WTC11 (cell line): ENCODE measurements at regions not wholly inside any gene's neighbourhood (a gene's known extent, or its start where the extent isn't known, plus 50 kb on each side); places are given as distances from the start of the nearest gene placed in this dataset.
A peak's percentile ranks its signal among the peaks of the same experiment; 100 is the strongest.
"Not testable (repeated sequence)": the region's sequence is repeated elsewhere in the genome, so short reads cannot be mapped to it uniquely, and the experiment has no call there.

ENCODE experiments used
- ATAC-seq: fragments of 200-7000 bp; cut with Tn5 transposase; 2 replicates; pipeline ENCODE4 v1.10.0; 2021; ENCODE audit warnings: mild to moderate bottlenecking, moderate library complexity
- CTCF ChIA-PET: fragments of 300-600 bp; sonication (Branson Sonifier 250); formaldehyde crosslinking; loops from one replicate; lab custom pipeline; 2021; ENCODE audit warnings: antibody characterized with exemption; lab: Charles Lee
- POLR2A ChIA-PET: fragments of 350-600 bp; sonication (Branson Sonifier 250); formaldehyde crosslinking; loops from one replicate; lab custom pipeline; 2021; ENCODE audit warnings: antibody characterized with exemption; lab: Charles Lee
- DNase-seq: peaks from one replicate; pipeline ENCODE4 v3.0.0; 2021; ENCODE audit warnings: low spot score
- H3K27ac Mint-ChIP-seq: 2 replicates; pipeline ENCODE4 v1.8.0; 2021; ENCODE audit warnings: mixed read lengths
- H3K27me3 Mint-ChIP-seq: 2 replicates; pipeline ENCODE4 v1.8.0; 2021; ENCODE audit warnings: low read depth, mild to moderate bottlenecking, moderate library complexity, mixed read lengths
- H3K36me3 Mint-ChIP-seq: 2 replicates; pipeline ENCODE4 v1.8.0; 2021; ENCODE audit warnings: mixed read lengths
- H3K4me1 Mint-ChIP-seq: 2 replicates; pipeline ENCODE4 v1.8.0; 2022; ENCODE audit warnings: mixed read lengths
- H3K4me3 Mint-ChIP-seq: 2 replicates; pipeline ENCODE4 v1.8.0; 2021; ENCODE audit warnings: mild to moderate bottlenecking, moderate library complexity, mixed read lengths
- H3K9me3 Mint-ChIP-seq: 2 replicates; pipeline ENCODE4 v1.8.0; 2021; ENCODE audit warnings: mixed read lengths
- CREM ChIP-seq: sonication (generic); formaldehyde crosslinking; IDR thresholded peaks from 2 replicates; pipeline ENCODE4 v1.8.1; 2022; ENCODE audit warnings: mild to moderate bottlenecking, missing genetic modification reagents, moderate library complexity
- ERG ChIP-seq: fragments of 250-450 bp; sonication (Bioruptor Pico); IDR thresholded peaks from 2 replicates; pipeline ENCODE4 v1.8.0; 2021; ENCODE audit warnings: mild to moderate bottlenecking
- ESRRA ChIP-seq: sonication (generic); formaldehyde crosslinking; IDR thresholded peaks from 2 replicates; pipeline ENCODE4 v1.8.1; 2022; ENCODE audit warnings: mild to moderate bottlenecking, missing genetic modification reagents, borderline replicate concordance
- FOXJ3 ChIP-seq: sonication (generic); formaldehyde crosslinking; IDR thresholded peaks from 2 replicates; pipeline ENCODE4 v1.9.0; 2021; ENCODE audit warnings: missing genetic modification reagents, mild to moderate bottlenecking, borderline replicate concordance
- FOXK1 ChIP-seq: sonication (generic); formaldehyde crosslinking; IDR thresholded peaks from 2 replicates; pipeline ENCODE4 v1.8.0; 2022; ENCODE audit warnings: mild to moderate bottlenecking, moderate library complexity, missing genetic modification reagents
- FOXP1 ChIP-seq: sonication (generic); formaldehyde crosslinking; IDR thresholded peaks from 2 replicates; pipeline ENCODE4 v1.8.0; 2022; ENCODE audit warnings: missing genetic modification reagents, mild to moderate bottlenecking, moderate library complexity, borderline replicate concordance
- JAZF1 ChIP-seq: fragments of 250-450 bp; sonication (Bioruptor Pico); IDR thresholded peaks from 2 replicates; pipeline ENCODE4 v1.9.0; 2021; ENCODE audit warnings: moderate library complexity, mild to moderate bottlenecking, inconsistent platforms
- MXD4 ChIP-seq: fragments of 250-450 bp; sonication (Bioruptor Pico); IDR thresholded peaks from 2 replicates; pipeline ENCODE4 v1.8.0; 2021; ENCODE audit warnings: mild to moderate bottlenecking, moderate library complexity, borderline replicate concordance
- NFE2L1 ChIP-seq: sonication (generic); formaldehyde crosslinking; IDR thresholded peaks from 2 replicates; pipeline ENCODE4 v1.8.1; 2023; ENCODE audit warnings: missing genetic modification reagents
- OVOL2 ChIP-seq: fragments of 250-450 bp; sonication (Bioruptor Pico); IDR thresholded peaks from 2 replicates; pipeline ENCODE4 v1.9.0; 2021; ENCODE audit warnings: mild to moderate bottlenecking, borderline replicate concordance
- SMAD3 ChIP-seq: sonication (generic); formaldehyde crosslinking; IDR thresholded peaks from 2 replicates; pipeline ENCODE4 v1.8.0; 2022; ENCODE audit warnings: missing genetic modification reagents, mild to moderate bottlenecking, borderline replicate concordance
- SOX15 ChIP-seq: fragments of 250-450 bp; sonication (Bioruptor Pico); IDR thresholded peaks from 2 replicates; pipeline ENCODE4 v1.9.0; 2021; ENCODE audit warnings: mild to moderate bottlenecking
- SP1 ChIP-seq: sonication (generic); formaldehyde crosslinking; conservative IDR thresholded peaks from 2 replicates; pipeline ENCODE4 v1.8.1; 2022; ENCODE audit warnings: missing genetic modification reagents
- TEAD1 ChIP-seq: sonication (generic); formaldehyde crosslinking; IDR thresholded peaks from 2 replicates; pipeline ENCODE4 v1.8.0; 2022; ENCODE audit warnings: mild to moderate bottlenecking, missing genetic modification reagents
- ZNF396 ChIP-seq: fragments of 250-450 bp; sonication (Bioruptor Pico); IDR thresholded peaks from 2 replicates; pipeline ENCODE4 v1.8.0; 2021; ENCODE audit warnings: mild to moderate bottlenecking, moderate library complexity, borderline replicate concordance
- ZNF532 ChIP-seq: fragments of 250-450 bp; sonication (Bioruptor Pico); IDR thresholded peaks from 2 replicates; pipeline ENCODE4 v1.9.0; 2021; ENCODE audit warnings: mild to moderate bottlenecking, borderline replicate concordance
- TF ChIP-seq, protein P1 (sequence below): sonication (generic); formaldehyde crosslinking; IDR thresholded peaks from 2 replicates; pipeline ENCODE4 v1.8.1; 2022; ENCODE audit warnings: missing genetic modification reagents, borderline replicate concordance
- TF ChIP-seq, protein P2 (sequence below): sonication (generic); formaldehyde crosslinking; IDR thresholded peaks from 2 replicates; pipeline ENCODE4 v1.8.1; 2022; ENCODE audit warnings: mild to moderate bottlenecking, missing genetic modification reagents, moderate library complexity, borderline replicate concordance

- ATAC-seq: no peak
- H3K27me3 Mint-ChIP-seq: no peaks in the 10 kb centered on the region
- H3K4me3 Mint-ChIP-seq: no peak overlapping the region
- H3K27ac Mint-ChIP-seq: no peak overlapping the region
- H3K4me1 Mint-ChIP-seq: no peaks in the 10 kb centered on the region
- POLR2A ChIA-PET: no interaction called here
- CTCF ChIA-PET: no interaction called here
- TF ChIP-seq, protein P1, sequence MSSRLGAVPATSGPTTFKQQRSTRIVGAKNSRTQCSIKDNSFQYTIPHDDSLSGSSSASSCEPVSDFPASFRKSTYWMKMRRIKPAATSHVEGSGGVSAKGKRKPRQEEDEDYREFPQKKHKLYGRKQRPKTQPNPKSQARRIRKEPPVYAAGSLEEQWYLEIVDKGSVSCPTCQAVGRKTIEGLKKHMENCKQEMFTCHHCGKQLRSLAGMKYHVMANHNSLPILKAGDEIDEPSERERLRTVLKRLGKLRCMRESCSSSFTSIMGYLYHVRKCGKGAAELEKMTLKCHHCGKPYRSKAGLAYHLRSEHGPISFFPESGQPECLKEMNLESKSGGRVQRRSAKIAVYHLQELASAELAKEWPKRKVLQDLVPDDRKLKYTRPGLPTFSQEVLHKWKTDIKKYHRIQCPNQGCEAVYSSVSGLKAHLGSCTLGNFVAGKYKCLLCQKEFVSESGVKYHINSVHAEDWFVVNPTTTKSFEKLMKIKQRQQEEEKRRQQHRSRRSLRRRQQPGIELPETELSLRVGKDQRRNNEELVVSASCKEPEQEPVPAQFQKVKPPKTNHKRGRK (CRISPR knock-in tag): no peak
- TF ChIP-seq, all 79 proteins: peak for 0
- Mint-ChIP-seq H3K36me3 (no peaks in the 10 kb centered on the region), H3K9me3 (peaks cover 17% of the 10 kb centered on the region)
- DNase-seq: no peak
Observed at GRCh38 chr6:86079938-86080337, 437.3 kb upstream of the SYNCRIP start.

- ChIA-PET CTCF (interaction anchor here (0.7 kb wide), 1 partner anchor 148 kb away, joined by 3 read pairs; no protein-coding TSS in a partner anchor), POLR2A (no interaction called here)
- H3K27ac Mint-ChIP-seq: no peak overlapping the region
- no peaks in the 10 kb centered on the region for H3K27me3 Mint-ChIP-seq
- no peaks in the 10 kb centered on the region for H3K4me1 Mint-ChIP-seq
- TF ChIP-seq FOXK1 (CRISPR knock-in tag): no peak
- TF ChIP-seq FOXJ3: no peak
- no peak for TF ChIP-seq CREM
- TF ChIP-seq, all 79 proteins: peak for 0
- Mint-ChIP-seq H3K36me3 (no peaks in the 10 kb centered on the region), H3K4me3 (no peak overlapping the region), H3K9me3 (peaks cover 4% of the 10 kb centered on the region)
- DNase-seq (no peak), ATAC-seq (no peak)
Observed at GRCh38 chr6:86070151-86070550, 427.5 kb upstream of the SYNCRIP start.

DNA sequence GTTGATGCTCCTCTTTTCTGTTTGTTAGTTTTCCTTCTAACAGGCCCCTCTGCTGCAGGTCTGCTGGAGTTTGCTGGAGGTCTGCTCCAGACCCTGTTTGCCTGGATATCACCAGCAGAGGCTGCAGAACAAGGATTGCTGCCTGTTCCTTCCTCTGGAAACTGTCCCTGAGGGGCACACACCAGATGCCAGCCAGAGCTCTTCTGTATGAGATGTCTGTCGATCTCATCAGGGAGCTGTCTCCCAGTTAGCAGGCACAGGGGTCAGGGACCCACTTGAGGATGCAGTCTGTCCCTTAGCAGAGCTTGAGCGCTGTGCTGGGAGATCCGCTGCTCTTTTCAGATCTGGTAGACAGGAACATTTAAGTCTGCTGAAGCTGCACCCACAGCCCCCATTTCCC, 422.3 kb upstream of the SYNCRIP start:
- H3K4me3 Mint-ChIP-seq, H3K27me3 Mint-ChIP-seq, H3K4me1 Mint-ChIP-seq, POLR2A ChIA-PET, CTCF ChIA-PET, H3K27ac Mint-ChIP-seq, DNase-seq, ATAC-seq, H3K36me3 Mint-ChIP-seq, H3K9me3 Mint-ChIP-seq: not testable (repeated sequence)

- POLR2A ChIA-PET, ATAC-seq, H3K27me3 Mint-ChIP-seq: not testable (repeated sequence)
- Mint-ChIP-seq H3K9me3 (peaks cover 18% of the 10 kb centered on the region), H3K27ac (peak overlapping the region; percentile 64), H3K36me3 (peaks cover 11% of the 10 kb centered on the region), H3K4me3 (peak overlapping the region; percentile 62), H3K4me1 (peaks cover 19% of the 10 kb centered on the region)
- CTCF ChIA-PET: interaction anchor here (1.6 kb wide), 1 partner anchor 134 kb away, joined by 3 read pairs; no protein-coding TSS in a partner anchor
- DNase-seq: peak; percentile 72
Observed at GRCh38 chr6:86057293-86057980, 414.8 kb upstream of the SYNCRIP start.

DNA sequence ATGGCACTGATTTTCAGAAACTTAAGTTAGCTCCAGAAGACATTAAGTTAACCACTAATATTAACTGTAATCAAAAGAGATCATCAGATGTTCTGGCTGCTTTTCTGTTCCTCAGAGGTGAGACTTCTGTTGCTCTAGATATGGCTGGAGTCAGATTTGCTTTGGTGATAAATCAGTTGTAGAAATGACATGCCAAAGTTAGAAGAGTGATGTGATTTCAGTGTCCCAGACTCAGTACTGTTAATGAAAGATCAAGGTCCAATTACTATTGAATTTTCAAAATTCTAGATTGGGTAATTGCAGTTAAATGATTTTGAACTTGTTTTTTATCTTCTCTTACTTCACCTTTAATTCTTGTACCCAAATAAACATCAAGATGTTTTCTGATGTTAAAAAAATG, 402.4 kb upstream of the SYNCRIP start:
- Mint-ChIP-seq H3K27me3 (no peaks in the 10 kb centered on the region), H3K4me1 (no peaks in the 10 kb centered on the region), H3K4me3 (no peak overlapping the region), H3K9me3 (peaks cover 11% of the 10 kb centered on the region), H3K36me3 (no peaks in the 10 kb centered on the region), H3K27ac (no peak overlapping the region)
- no peak for DNase-seq
- TF ChIP-seq NFE2L1 (CRISPR knock-in tag) (no peak), FOXK1 (CRISPR knock-in tag) (no peak), ZNF532 (CRISPR knock-in tag) (no peak), OVOL2 (CRISPR knock-in tag) (no peak), JAZF1 (no peak), SOX15 (no peak), MXD4 (CRISPR knock-in tag) (no peak), ESRRA (CRISPR knock-in tag) (no peak), ERG (CRISPR knock-in tag) (no peak), SMAD3 (CRISPR knock-in tag) (no peak), ZNF396 (CRISPR knock-in tag) (no peak), SP1 (CRISPR knock-in tag) (no peak), TEAD1 (no peak), FOXP1 (CRISPR knock-in tag) (no peak)
- TF ChIP-seq, protein P2, sequence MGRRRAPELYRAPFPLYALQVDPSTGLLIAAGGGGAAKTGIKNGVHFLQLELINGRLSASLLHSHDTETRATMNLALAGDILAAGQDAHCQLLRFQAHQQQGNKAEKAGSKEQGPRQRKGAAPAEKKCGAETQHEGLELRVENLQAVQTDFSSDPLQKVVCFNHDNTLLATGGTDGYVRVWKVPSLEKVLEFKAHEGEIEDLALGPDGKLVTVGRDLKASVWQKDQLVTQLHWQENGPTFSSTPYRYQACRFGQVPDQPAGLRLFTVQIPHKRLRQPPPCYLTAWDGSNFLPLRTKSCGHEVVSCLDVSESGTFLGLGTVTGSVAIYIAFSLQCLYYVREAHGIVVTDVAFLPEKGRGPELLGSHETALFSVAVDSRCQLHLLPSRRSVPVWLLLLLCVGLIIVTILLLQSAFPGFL (CRISPR knock-in tag): no peak
- ChIA-PET CTCF (no interaction called here), POLR2A (no interaction called here)
- no peak for ATAC-seq
